Endothelial cell of umbilical vein (primary cell): ENCODE measurements at regions not wholly inside any gene's neighbourhood (a gene's known extent, or its start where the extent isn't known, plus 50 kb on each side); places are given as distances from the start of the nearest gene placed in this dataset.

Experiments used
- BruUV-seq: library from RNA; stranded (reverse); fragments of 400-500 nt; replicated peaks from 2 replicates; lab custom pipeline; 2021; lab: Mats Ljungman, UMichigan
- CTCF ChIA-PET: fragments of 300-600, 350-600 bp; sonication (Branson Sonifier 250); formaldehyde crosslinking; loops from one replicate; lab custom pipeline; 2021; ENCODE audit warnings: antibody characterized with exemption, inconsistent platforms; lab: Charles Lee
- POLR2A ChIA-PET: fragments of 300-600, 350-600 bp; sonication (Branson Sonifier 250); formaldehyde crosslinking; loops from one replicate; lab custom pipeline; 2021; ENCODE audit warnings: antibody characterized with exemption, inconsistent platforms; lab: Charles Lee
- DNase-seq: peaks from one replicate; pipeline ENCODE4 v3.0.0-alpha.2; 2011; ENCODE audit warnings: low read depth, low spot score
- FAIRE-seq: peaks from 2 replicates; lab custom pipeline; 2011; peaks lifted over from hg19 to GRCh38; lab: Jason Lieb, UNC
- H2AFZ ChIP-seq: 2 replicates; pipeline ENCODE4 v1.6.0; 2012; ENCODE audit warnings: low read depth, low read length, control low read depth, inconsistent platforms
- H3K27ac ChIP-seq: 2 replicates; pipeline ENCODE4 v1.5.1; 2011; ENCODE audit warnings: low read depth, mild to moderate bottlenecking, control low read depth, low read length, moderate library complexity; ENCODE audit not compliant: insufficient read depth
- H3K27me3 ChIP-seq, 2 experiments: 2 replicates each; pipeline versions ENCODE4 v1.6.0 to v1.6.1; 2011; ENCODE audit warnings: low read length in 2 of 2, mixed read lengths in 1 of 2; ENCODE audit not compliant: control insufficient read depth in 2 of 2, insufficient read depth in 2 of 2
- H3K36me3 ChIP-seq, 2 experiments: 2 replicates in 1 of 2; 3 replicates in 1 of 2; pipeline ENCODE4 v1.5.1; 2011; ENCODE audit warnings: low read length in 2 of 2, mild to moderate bottlenecking in 1 of 2, moderate library complexity in 1 of 2; ENCODE audit not compliant: control insufficient read depth in 2 of 2, insufficient read depth in 2 of 2; ENCODE audit errors: extremely low read depth in 1 of 2
- H3K4me1 ChIP-seq: 3 replicates; pipeline ENCODE4 v1.5.1; 2011; ENCODE audit warnings: mild to moderate bottlenecking, low read length; ENCODE audit not compliant: control insufficient read depth, insufficient read depth; ENCODE audit errors: extremely low read depth
- H3K4me2 ChIP-seq: 2 replicates; pipeline ENCODE4 v1.6.1; 2011; ENCODE audit warnings: low read length, control low read depth, mixed read lengths; ENCODE audit not compliant: insufficient read depth
- H3K4me3 ChIP-seq, 3 experiments: fragments of 200-600 bp in 1 of 3; sonication (generic), shearing (Covaris generic) in 1 of 3; replicated peaks in 1 of 3; 2 replicates each; pipeline ENCODE4 v1.5.1; 2011 to 2016; ENCODE audit warnings: control low read depth in 3 of 3, low read length in 3 of 3, mild to moderate bottlenecking in 2 of 3, inconsistent platforms in 1 of 3, low read depth in 1 of 3, moderate library complexity in 1 of 3; ENCODE audit not compliant: insufficient read depth in 1 of 3
- H3K79me2 ChIP-seq: 2 replicates; pipeline ENCODE4 v1.6.0; 2012; ENCODE audit warnings: low read length, inconsistent platforms; ENCODE audit not compliant: control insufficient read depth, insufficient read depth
- H3K9ac ChIP-seq: replicated peaks from 2 replicates; pipeline ENCODE3; 2011; ENCODE audit warnings: low read length, control low read depth; ENCODE audit not compliant: insufficient read depth; ENCODE audit errors: extremely low read depth
- H3K9me1 ChIP-seq: replicated peaks from 3 replicates; pipeline ENCODE4 v1.6.0; 2011; ENCODE audit warnings: mild to moderate bottlenecking, low read length; ENCODE audit not compliant: control insufficient read depth, insufficient read depth; ENCODE audit errors: extremely low read depth
- H3K9me3 ChIP-seq: replicated peaks from 2 replicates; pipeline ENCODE4 v1.5.1; 2012; ENCODE audit warnings: low read length, inconsistent platforms; ENCODE audit not compliant: control insufficient read depth, insufficient read depth
- H4K20me1 ChIP-seq: replicated peaks from 2 replicates; pipeline ENCODE3; 2011; ENCODE audit warnings: mild to moderate bottlenecking, low read length; ENCODE audit not compliant: control insufficient read depth, insufficient read depth; ENCODE audit errors: extremely low read depth
- CTCF ChIP-seq, 2 donors: IDR thresholded peaks; 1 replicate in 1 of 2; 2 replicates in 1 of 2; pipeline ENCODE4 v1.5.1; 2011; ENCODE audit warnings: low read length in 2 of 2, mild to moderate bottlenecking in 2 of 2, moderate library complexity in 2 of 2, control low read depth in 1 of 2, inconsistent platforms in 1 of 2, low read depth in 1 of 2; ENCODE audit not compliant: insufficient read depth in 1 of 2; ENCODE audit errors: extremely low read depth in 1 of 2
- EZH2 ChIP-seq: IDR thresholded peaks from 2 replicates; pipeline ENCODE4 v1.6.1; 2012; ENCODE audit warnings: borderline replicate concordance, low read depth, mild to moderate bottlenecking, moderate library complexity, low read length, inconsistent platforms; ENCODE audit not compliant: severe bottlenecking
- JUN ChIP-seq: IDR thresholded peaks from 2 replicates; pipeline ENCODE4 v1.6.1; 2011; ENCODE audit warnings: borderline replicate concordance, low read depth; ENCODE audit not compliant: insufficient read length, insufficient read depth
- MAX ChIP-seq: IDR thresholded peaks from 2 replicates; pipeline ENCODE4 v1.6.1; 2011; ENCODE audit not compliant: insufficient read depth, insufficient read length
- MYC ChIP-seq: IDR thresholded peaks from one replicate; pipeline ENCODE4 v1.6.1; 2011; ENCODE audit warnings: mild to moderate bottlenecking, low read depth, low read length
- POLR2A ChIP-seq: IDR thresholded peaks from 2 replicates; pipeline ENCODE4 v1.6.1; 2012; ENCODE audit warnings: low read depth, mild to moderate bottlenecking, control low read depth, low read length
- POLR2AphosphoS5 ChIP-seq: IDR thresholded peaks from 2 replicates; pipeline ENCODE4 v1.6.1; 2012; ENCODE audit warnings: low read depth, mild to moderate bottlenecking, control low read depth, low read length, moderate library complexity; ENCODE audit not compliant: insufficient read depth
- dilution Hi-C: fragments of 300-500 bp; cut with MboI; formaldehyde crosslinking; loops from one replicate; pipeline ENCODE4 v1.15.0; 2019; ENCODE audit warnings: low sequenced_read_pairs; ENCODE audit not compliant: extremely low pct_ligation_motif_present
- intact Hi-C: fragments of 100-400 bp; cut with micrococcal nuclease; formaldehyde crosslinking; loops from one replicate; pipeline ENCODE4 v1.10.0; 2022

GRCh38 chr6:147841547-147842148 is 333.2 kb downstream of the SAMD5 start:
- intact Hi-C loops = no loop called here
- no peaks in the 10 kb centered on the region for H4K20me1 ChIP-seq
- H3K27me3 ChIP-seq = no peaks in the 10 kb centered on the region
- FAIRE-seq (peak; percentile 28), DNase-seq (no peak)
- dilution Hi-C loops = no loop called here
- no peak overlapping the region for H2AFZ ChIP-seq
- H3K9ac ChIP-seq = no peak overlapping the region
- H3K9me3 ChIP-seq = no peaks in the 10 kb centered on the region
- H3K4me2 ChIP-seq = no peak overlapping the region
- CTCF ChIA-PET = interaction anchor here (1.6 kb wide), 1 partner anchor 21 kb away, joined by 3 read pairs; no protein-coding TSS in a partner anchor
- H3K4me3 ChIP-seq = no peak overlapping the region
- BruUV-seq = no TSS peak
- no peak for TF ChIP-seq MAX
- TF ChIP-seq POLR2A = no peak
- TF ChIP-seq MYC = no peak
- no peak for TF ChIP-seq JUN
- no peak for TF ChIP-seq EZH2
- no peak for TF ChIP-seq CTCF (IDR thresholded peaks at IDR 0.05; ENCODE audit: extremely low read depth in 1 of 2, insufficient read depth in 1 of 2, low read depth in 1 of 2, low read length in 2 of 2)
- no peak for TF ChIP-seq POLR2AphosphoS5
- POLR2A ChIA-PET = no interaction called here
- no peak overlapping the region for H3K27ac ChIP-seq
- no peaks in the 10 kb centered on the region for H3K9me1 ChIP-seq
- no peaks in the 10 kb centered on the region for H3K36me3 ChIP-seq
- no peaks in the 10 kb centered on the region for H3K4me1 ChIP-seq
- no peaks in the 10 kb centered on the region for H3K79me2 ChIP-seq
